LNCaP clone FGC (cell line): ENCODE measurements at regions not wholly inside any gene's neighbourhood (a gene's known extent, or its start where the extent isn't known, plus 50 kb on each side); places are given as distances from the start of the nearest gene placed in this dataset.
"Not testable (repeated sequence)": the region's sequence is repeated elsewhere in the genome, so short reads cannot be mapped to it uniquely, and the experiment has no call there.

Experiments used
- DNase-seq: peaks from one replicate; pipeline ENCODE4 v3.0.0-alpha.2; 2011; ENCODE audit warnings: low read depth
- H3K4me3 ChIP-seq: 2 replicates; pipeline ENCODE4 v1.5.1; 2011; ENCODE audit warnings: mild to moderate bottlenecking, low read depth, low read length, control low read depth
- CTCF ChIP-seq: IDR thresholded peaks from 2 replicates; pipeline ENCODE4 v1.5.1; 2012; ENCODE audit warnings: mild to moderate bottlenecking; ENCODE audit not compliant: control insufficient read depth, insufficient read depth; ENCODE audit errors: extremely low read depth

DNA sequence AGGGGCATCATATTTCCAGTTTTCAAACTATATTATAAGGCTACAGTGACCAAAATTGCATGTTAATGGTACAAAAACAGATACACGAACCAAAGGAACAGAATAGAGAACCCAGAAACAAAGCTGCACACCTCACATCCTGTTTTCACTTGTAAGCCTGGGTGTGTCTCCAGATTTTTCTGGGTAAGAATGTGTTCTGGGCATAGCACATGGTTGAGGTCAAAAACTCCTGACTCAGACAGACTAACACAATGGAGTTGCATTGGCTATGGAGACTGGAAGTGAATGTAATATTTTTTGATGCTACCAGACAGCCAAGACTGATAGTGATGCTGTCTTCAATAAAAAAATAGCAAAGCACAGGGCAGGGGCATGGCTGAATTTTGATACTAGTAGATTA is 1175.2 kb downstream of the NXPH1 start:
- no peak for TF ChIP-seq CTCF
- H3K4me3 ChIP-seq, result no peak overlapping the region
- DNase-seq, result no peak

- H3K4me3 ChIP-seq, DNase-seq: not testable (repeated sequence)
These were observed 1187.5 kb downstream of the NXPH1 start for GRCh38 chr7:9620899-9621298.

- not testable (repeated sequence) for DNase-seq, H3K4me3 ChIP-seq
These were observed 1188.0 kb downstream of the NXPH1 start for GRCh38 chr7:9621306-9621902.

GRCh38 chr7:9621927-9622326 is 1188.5 kb downstream of the NXPH1 start:
- H3K4me3 ChIP-seq, result no peak overlapping the region
- no peak for DNase-seq
- no peak for TF ChIP-seq CTCF

GRCh38 chr7:9625953-9626352 is 1192.5 kb downstream of the NXPH1 start:
- TF ChIP-seq CTCF, result no peak
- DNase-seq, result no peak
- no peak overlapping the region for H3K4me3 ChIP-seq

DNA sequence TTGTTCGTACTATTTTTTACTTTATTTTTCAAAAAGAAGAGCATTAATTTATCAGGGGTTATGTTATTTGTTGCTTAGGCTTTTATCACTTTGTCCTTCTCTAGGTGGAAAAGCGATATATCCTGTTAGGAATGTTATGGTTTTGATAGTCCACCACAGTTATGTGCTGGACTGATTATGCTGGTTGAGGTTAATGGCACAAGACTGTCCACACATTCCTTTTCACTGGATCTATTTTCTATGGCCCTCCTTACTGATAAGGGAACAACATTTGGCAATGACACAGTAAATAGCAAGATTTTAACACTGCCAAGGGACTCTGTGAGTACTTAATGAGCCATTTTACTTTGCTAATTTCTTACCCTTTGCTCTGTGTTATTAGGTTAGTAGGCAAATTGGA is 1212.3 kb downstream of the NXPH1 start:
- no peak for TF ChIP-seq CTCF
- H3K4me3 ChIP-seq, result no peak overlapping the region
- no peak for DNase-seq

- no peak overlapping the region for H3K4me3 ChIP-seq
- peak; percentile 7 for DNase-seq
- peak; percentile 60 for TF ChIP-seq CTCF
These were observed 1223.8 kb downstream of the NXPH1 start for GRCh38 chr7:9657257-9657656.

- DNase-seq, result no peak
- H3K4me3 ChIP-seq, result no peak overlapping the region
- TF ChIP-seq CTCF, result no peak
These were observed 1238.8 kb downstream of the NXPH1 start for GRCh38 chr7:9671979-9672917.
